CD4-positive, alpha-beta T cell treated with Interleukin-6 at 100 ng/mL for 8 hours (primary cell): ENCODE measurements at regions not wholly inside any gene's neighbourhood (a gene's known extent, or its start where the extent isn't known, plus 50 kb on each side); places are given as distances from the start of the nearest gene placed in this dataset.

Experiments
- DNase-seq: peaks from one replicate; pipeline ENCODE4 v3.0.0-alpha.2; 2020; ENCODE audit warnings: mixed read lengths, low spot score

DNA sequence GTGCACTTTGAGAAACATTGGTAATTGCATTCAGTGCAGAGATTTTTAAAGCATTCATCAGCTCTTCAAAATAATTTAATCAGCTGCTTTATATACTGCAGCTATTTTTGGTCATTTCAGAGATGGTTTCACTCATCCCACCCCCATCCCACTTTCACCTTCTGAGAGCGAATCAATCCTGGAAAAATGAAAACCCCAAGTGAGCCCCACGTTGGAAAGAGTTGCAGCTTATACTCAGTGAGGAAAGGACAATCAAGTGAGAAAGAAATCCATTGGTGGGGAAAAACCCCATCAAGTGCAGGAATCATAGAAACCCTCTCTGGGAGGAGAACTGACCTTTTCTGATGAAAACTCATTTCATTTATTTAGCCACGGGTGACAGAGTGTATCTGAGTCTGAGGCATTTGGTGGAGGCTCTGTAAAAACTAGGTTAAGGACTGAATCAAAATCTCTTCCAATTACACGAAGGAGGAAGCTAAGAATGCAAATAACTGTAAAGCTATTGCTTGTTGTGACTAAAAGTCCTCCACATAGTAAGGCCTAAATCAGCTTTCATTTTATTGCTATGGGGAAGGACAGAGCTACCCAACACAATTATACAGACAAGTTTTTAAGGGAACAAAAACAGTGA is 240.4 kb upstream of the PGRMC2 start:
- DNase-seq = no peak

DNA sequence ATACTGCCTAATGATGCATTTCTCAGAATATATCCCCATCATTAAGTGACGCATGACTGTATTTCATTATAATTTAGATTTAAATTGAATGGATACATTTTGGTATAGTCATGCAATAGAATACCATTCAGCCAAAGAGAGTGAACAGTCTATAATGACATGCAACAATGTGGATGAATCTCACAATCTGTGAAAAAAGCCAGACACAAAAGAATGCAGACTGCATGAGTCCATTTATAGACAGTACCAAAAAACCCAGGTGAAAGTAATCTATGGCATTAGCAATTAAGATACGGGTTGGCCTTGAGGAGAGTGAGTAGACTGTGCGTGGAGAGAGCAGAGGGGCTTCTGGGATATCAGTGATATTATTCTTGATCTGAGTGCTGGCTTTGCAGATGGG is 239.7 kb upstream of the PGRMC2 start:
- DNase-seq = no peak

DNA sequence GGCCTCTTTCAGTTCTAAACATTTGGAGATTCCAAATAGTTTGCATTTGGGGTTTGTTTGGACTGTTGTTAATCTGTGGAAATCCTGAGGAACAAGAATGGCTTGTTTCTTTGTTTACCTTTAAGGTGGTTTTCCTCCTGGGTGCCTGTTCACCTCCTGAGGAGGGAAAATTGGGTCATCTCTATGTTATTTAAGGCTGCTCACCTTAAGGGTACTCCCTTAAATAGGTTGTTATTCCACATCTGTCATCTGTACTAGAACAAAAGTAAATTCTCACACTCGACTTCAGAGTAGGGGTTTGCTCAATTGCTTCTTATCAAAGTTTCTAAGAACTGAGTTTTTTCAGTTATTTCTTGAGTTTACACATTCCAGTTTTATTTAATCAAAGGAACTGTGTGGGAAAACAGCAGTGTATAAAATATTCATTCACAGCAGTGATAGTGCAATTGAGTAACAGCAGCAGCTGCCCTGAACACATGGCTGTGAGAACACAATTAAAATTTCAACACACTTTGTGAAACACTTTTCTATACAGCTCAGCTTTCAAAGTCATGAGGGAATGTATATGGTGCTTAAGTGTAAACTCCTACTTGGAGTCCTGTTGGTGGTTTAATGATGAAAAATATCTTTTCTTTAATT is 238.5 kb upstream of the PGRMC2 start:
- no peak for DNase-seq

DNA sequence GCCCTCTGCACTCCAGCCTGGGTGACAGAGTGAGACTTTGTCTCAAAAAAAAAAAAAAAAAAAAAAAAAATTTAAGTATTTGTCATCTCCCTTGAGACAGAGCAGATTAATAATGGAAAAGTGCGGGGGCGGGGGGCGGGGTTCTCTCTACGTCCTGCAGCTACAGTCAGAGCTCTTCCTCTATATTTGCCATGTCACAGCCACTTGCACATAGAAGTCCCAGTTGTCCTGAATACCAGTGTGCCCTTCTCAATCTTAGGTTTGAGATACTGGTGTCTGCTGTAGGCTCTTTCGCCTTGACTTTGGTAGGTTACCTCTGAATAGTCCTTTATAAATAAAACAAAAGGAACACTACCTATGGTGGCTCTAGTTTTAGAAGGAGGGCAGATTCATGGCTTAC is 237.8 kb upstream of the PGRMC2 start:
- DNase-seq = no peak

DNA sequence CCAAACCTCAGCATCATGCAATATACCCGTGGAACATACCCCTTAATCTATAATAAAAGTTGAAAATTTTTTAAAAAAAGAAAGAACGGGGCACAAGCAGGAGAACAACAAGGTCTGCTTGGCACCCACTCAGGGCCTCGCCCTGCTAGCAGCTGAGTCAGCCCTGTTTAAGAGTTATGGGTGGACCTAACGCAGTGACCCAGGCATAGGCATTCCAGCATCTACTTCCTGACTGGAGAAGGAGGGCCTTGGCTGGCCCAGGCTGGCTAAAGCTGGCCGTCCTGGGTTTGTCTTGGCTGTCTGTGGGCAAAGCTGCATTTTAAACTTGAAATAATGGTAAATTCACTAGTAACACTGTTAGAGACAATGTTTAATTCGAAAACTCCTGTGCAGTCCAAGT is 236.7 kb upstream of the PGRMC2 start:
- DNase-seq = no peak

DNA sequence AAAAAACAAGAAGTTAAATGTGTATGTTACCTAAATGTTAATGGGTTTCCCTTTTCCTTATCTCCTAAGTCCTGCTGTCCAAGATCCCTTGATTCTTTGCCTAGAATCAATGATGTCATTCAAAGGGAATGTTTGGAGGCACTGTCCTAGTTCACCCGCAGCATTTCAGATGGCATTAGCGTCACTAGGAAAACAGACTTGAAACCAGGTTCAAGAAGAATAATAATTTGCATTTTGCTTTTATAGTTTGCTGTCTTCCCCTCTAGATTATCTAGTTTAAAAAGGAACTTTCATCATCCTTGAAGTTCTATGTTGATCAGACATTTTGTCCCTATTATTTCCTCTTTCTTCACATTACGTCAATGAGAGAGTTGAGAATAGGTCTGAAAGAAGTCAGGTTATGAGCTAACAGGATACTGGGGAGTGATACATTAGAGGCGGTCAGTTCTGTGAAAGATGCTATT is 234.1 kb upstream of the PGRMC2 start:
- no peak for DNase-seq

DNA sequence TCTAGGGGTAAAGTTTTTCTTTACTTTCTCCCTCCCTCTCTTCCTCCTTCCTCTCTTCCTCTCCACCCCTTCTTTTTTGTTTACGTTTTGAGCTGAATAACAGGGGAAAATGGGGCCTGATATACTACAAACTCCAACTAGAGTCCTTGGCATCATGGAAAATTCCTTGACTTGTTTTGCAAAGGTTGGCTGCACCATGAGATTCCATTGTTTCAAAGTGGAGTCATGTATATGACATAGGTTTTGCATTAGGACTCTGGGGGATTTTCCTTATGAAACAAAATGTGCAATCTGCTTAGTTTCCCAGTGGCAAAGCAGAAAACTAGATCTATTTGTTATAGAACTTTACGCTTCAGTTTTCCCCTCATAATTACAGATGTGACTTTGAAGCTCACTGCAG is 233.5 kb upstream of the PGRMC2 start:
- no peak for DNase-seq

DNA sequence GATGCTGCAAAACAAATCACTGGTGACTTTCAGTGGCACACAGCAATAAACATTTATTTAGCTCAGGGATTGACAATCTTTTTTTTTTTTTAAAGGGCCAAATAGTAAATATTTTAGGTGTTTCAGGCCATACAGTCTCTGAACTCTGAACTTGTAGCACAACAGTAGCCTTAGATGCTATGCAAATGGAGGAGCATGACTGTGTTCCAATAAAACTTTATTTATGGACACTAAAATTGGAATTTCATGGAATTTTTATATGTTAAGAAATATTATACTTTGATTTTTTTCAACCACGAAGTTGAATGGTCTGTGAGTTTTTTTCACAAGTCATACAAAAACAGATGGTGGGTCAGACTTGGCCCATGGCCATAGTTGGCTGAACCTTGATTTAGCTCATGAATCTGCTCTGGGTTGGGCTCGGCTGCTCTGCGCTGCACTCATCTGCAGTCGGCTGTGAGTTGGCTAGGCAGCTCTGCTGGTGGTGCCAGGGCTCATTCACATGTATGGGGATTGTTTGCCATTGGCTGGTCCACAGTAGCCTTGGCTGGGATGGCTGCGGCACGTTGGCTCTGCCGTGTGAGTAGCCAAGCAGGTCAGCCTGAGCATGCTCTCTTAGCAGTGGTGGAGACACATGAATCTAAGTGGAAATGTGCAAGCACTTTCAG is 231.7 kb upstream of the PGRMC2 start:
- DNase-seq = no peak

DNA sequence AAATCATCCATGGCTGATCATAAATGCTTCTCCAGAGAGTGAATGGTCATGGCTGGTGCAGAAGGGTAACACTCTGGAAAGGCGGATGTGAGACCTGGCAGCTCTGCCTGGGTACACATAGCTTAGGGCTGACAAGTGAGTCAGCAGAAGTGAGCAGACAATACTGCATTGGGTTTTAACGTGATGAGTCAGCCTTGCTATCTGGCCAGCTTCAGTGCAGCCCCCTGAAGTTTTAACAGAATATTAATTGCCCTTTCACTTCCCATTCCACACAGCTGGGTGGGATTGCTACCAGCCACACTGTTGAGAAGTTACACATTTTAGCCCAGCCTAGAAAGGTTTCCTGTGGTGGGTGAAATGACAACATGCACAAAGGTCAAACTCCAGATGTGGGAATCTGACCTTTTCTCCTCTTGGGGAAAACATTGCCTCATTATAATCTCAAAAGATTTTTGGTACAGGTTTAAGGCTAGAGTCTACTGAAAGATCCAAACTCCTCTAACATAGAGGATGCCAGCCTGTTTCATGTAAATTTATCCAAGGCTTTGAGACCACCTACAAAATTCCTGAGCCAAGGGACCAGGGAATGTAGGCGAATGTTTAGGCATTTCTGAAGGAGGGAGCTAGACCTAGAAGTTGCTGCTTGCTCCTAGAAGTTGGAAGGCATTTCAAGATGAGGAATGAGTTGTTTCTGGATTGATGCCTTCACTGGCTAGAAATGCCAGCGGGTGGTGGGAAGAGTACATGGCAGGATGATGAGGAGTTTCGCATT is 230.3 kb upstream of the PGRMC2 start:
- DNase-seq = no peak

DNA sequence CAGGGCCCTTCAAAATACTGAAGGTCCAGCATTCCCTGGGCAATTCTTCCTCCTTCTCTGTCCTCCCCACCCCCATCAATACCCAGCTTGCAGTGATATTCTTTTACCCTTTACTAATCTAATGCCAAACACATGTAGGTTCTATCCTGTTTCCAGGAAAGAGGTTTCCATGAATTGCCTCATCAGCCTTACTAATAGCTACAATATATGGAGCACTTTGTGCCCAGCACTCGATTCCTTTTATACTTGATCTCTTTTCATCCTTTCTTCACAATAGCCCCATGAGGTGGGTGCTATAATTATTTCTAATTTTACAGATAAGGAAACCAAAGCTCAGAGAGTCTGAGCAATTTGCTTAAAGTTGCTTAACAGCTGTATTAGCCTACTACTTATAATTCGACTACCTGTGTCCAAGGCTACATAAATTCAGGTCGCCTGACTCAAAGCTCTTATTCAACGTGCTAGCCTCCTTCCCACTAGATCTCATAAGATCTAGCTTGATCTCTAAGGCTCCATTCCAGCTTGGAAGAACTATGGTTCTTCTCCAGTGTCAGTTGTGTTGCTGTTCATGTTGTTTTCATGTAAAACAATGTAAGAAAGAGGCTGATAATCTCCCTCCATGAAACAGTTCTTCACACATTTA is 229.6 kb upstream of the PGRMC2 start:
- no peak for DNase-seq

DNA sequence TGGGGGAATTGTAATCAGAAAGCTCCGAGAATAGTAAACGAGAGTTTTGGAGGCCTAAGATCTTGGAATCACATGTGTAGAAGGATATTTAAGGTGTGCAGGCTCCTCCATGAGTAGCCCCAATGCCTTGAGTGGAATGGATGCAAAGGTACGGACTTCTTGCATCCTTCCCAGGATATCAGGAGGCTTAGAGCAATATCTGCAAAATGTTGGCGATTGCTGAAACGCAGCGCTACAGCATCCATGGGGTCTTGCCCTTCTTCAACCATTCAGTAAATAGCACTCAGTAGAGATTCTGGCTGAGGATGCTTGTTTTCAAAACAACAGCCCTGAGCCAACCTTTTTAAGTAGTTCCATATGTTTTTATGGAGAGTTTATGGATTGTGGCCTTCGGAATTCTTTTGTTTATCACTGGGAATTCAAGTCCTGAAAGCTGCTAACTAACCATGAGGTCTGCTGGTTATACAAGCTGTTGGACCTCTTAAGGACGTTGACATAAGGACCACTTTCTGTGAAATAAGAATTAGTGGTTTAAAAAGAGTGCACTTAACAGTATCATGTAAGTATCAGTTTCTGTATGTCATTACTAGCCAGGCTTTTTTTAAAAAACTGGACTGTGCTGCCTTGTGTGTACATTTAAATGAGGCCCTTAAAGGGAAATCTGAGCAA is 228.8 kb upstream of the PGRMC2 start:
- DNase-seq = no peak

DNA sequence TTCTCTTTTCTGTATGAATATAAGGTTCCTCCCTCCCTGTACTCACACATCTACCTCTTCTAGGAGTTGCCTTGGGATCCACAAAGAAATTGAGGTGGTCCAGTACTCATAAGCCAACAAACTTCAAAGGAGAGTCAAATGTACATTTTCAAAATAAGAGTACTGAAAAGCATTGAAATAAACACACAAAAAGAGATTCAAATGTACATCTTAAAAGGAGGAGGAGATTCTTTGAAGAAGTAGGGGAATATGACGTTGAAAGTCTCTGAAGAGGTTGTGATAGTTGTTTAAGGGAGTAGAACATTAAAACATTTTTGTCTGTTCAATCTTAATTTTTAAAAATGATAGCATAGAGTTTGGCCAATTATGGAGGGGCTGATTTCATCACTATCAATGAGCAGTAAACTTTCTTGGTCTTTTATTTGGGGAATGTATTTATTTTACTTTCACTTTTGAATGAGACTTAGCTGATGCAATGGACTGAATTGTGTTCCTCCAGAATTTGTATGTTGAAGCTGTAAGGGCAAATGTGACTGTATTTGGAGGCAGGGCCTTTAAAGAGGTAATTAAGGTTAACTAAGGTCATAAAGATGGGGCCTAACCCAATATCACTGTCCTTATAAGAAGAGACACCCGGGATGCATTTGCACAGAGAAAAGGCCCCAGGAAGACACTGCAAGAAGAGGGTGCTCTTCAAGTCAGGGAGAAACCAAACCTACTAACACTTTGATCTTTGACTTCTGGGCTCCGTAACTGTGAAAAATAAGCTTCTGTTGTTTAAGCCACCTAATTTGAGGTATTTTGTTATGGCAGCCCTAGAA is 226.3 kb upstream of the PGRMC2 start:
- DNase-seq = no peak

DNA sequence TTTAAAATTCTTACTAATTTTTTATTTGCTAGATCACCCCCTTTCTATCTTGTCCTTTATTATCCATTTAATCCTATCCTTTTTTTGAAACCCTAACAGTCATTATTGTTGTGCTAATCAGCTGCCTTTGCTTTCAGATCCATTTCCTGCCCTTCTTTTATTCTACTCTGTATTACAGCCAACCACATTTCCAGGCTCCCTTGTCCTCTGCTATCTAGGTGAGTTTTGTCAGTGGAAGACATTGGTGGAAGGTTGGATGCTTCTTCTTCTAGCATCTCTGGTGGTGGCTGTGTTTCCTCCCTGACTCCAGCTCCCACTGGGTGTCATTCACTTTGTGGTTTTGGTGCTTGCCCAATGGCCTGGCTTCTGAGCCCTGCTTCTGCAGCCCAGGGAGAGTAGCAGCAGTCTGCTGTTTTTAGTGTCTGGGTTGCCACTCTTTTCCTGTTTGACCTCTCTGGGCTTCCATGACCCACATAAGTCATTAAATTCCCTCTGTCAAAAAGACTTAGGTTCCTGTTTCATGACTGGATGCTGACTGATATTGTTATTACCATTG is 225.2 kb upstream of the PGRMC2 start:
- no peak for DNase-seq

DNA sequence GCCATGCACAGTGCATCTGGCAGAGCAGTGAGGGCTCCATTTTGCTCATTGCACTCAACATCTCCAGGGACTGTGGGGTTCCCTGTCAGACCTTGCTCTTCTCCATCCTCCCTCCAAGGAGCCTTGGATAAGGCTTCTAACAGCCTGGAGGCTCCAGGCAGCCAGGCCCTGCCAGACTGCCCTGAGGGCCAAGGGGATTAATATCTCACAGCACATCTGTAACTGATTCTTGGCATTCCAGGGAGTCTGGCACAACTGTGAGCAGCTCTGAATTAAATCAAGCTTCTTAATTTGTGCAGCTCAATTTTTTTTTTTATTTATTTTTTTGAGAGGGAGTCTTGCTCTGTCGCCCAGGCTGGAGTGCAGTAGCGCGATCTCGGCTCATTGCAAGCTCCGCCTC is 224.5 kb upstream of the PGRMC2 start:
- DNase-seq = no peak

DNA sequence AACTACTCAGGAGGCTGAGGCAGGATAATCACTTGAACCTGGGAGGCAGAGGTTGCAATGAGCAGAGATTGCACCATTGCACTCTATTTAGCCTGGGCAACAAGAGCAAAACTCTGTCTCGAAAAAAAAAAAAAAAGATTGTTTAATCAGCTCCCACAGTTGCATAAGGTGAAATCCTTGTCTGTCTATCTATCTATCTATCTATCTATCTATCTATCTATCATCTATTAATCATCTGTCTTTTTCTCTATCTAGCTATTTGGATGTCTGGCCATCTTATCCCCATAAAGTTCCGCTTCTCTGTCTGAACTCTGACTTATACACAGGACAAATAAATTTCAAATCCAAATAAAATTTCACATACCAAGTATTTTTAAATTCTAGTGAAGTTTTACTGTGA is 223.2 kb upstream of the PGRMC2 start:
- DNase-seq = no peak

DNA sequence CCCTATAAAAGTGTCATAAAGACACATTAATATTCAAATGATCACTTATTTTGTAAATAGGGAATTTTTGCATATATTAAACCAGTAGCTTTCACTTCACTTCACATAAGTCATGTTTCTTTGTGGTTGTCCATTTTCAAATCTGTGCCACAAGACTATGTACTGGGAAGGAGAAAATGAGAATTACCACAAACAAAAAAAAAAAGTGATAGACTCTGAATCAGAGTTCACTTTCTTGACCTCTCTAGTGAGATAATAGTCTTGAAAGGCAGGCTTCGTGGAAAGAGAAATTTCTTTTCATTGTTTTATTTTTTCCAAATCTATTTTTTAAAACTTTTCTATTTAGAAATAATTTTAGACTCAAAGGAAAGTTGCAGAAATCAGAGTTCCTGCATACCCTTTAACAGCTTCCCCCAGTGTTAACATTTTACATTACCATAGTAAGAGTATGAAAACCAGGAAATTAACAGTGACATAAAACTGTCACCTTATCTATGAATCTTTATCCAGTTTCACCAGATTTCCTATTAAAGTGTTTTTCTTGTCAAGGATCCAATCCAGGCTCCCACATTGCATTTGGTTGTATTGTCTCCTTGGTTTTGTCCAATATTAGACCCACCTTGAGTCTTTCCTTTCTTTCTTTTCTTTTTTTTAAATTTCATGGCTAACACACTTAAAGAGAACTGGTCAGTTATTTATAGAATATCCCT is 215.4 kb upstream of the PGRMC2 start:
- no peak for DNase-seq

DNA sequence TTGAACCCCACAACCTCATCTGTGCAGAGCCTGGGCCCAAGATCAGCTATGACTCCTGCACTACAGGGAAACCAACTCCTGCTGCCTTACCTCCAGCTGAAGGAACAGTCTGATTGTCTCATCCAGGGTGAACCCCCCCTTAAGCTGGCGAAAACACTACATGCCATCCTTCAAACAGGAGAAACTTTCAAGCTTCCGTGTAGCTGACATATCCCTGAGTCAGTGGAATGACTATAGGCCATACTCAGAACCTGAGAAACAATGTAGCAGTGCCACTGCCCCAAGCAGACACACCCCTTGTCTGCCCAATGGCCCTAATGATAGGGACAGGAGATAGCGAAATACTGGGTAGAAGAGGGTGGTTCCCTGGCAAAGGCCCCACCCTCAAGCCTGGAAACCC is 213.6 kb upstream of the PGRMC2 start:
- no peak for DNase-seq

DNA sequence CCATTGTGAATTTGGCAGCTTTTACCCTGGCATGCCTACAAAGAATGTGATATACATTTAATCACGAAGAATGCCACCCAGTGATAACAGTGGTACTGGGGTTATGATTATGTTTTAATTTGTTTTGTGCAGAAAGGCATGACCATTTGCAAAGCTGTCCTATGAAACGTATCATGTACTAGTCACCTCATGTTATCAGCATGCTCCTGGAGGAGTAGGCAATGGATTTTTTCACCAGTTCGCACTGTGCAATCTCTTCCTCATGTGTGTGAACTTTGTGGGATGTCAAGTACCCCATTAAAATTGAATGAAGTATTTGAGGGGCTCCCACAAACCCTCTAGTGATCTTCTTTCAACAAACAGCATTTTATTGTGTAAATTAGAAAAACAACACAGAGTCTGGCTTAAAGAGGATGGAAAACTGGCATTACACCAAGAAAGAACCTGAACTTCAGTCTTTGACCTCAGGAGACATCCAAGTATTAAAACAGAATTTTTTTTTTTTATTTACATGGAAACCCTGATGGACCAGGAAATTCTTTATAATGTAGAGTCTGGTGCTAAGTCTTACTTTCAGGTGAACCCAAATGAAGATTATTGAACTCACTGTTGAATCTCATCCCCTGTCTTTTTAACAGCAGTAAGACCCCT is 200.6 kb upstream of the PGRMC2 start:
- no peak for DNase-seq

DNA sequence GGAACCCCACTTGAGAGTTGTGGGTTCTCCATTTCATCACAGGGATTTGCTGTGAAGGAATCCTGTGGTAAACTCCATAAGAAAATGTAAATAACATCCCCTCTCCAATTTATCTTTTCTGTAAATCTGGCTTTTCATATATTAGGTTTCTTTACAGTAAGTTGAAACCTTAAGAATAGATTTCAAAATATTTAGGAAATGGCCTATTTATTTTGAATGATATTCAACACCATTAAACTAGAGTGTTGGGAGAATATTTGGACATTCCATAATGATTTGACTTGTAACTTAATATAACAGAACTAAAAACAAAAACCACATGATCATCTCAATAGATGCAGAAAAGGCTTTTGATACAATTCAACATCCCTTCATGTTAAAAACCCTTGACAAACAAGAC is 197.3 kb upstream of the PGRMC2 start:
- DNase-seq = no peak
